GM12865 (cell line): ENCODE measurements at regions not wholly inside any gene's neighbourhood (a gene's known extent, or its start where the extent isn't known, plus 50 kb on each side); places are given as distances from the start of the nearest gene placed in this dataset.
A peak's percentile ranks its signal among the peaks of the same experiment; 100 is the strongest.

Experiments used
- DNase-seq: peaks from one replicate; pipeline ENCODE4 v3.0.0; 2010; ENCODE audit warnings: low read depth
- H3K4me3 ChIP-seq: 2 replicates; pipeline ENCODE4 v1.5.1; 2011; ENCODE audit warnings: mild to moderate bottlenecking, low read depth, low read length, control low read depth
- TF ChIP-seq, protein P1 (sequence below): IDR thresholded peaks from 2 replicates; pipeline ENCODE4 v1.5.1; 2011; ENCODE audit warnings: low read length, control low read depth, low read depth, inconsistent platforms; ENCODE audit not compliant: insufficient read depth; ENCODE audit errors: missing control alignments

- H3K4me3 ChIP-seq = no peak overlapping the region
- DNase-seq = no peak
- TF ChIP-seq, protein P1, sequence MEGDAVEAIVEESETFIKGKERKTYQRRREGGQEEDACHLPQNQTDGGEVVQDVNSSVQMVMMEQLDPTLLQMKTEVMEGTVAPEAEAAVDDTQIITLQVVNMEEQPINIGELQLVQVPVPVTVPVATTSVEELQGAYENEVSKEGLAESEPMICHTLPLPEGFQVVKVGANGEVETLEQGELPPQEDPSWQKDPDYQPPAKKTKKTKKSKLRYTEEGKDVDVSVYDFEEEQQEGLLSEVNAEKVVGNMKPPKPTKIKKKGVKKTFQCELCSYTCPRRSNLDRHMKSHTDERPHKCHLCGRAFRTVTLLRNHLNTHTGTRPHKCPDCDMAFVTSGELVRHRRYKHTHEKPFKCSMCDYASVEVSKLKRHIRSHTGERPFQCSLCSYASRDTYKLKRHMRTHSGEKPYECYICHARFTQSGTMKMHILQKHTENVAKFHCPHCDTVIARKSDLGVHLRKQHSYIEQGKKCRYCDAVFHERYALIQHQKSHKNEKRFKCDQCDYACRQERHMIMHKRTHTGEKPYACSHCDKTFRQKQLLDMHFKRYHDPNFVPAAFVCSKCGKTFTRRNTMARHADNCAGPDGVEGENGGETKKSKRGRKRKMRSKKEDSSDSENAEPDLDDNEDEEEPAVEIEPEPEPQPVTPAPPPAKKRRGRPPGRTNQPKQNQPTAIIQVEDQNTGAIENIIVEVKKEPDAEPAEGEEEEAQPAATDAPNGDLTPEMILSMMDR = no peak
These were observed 208.0 kb upstream of the EOMES start for GRCh38 chr3:27930052-27930602.

GRCh38 chr3:27935492-27935891 is 213.4 kb upstream of the EOMES start:
- no peak for DNase-seq
- TF ChIP-seq, protein P1 = no peak
- no peak overlapping the region for H3K4me3 ChIP-seq

DNA sequence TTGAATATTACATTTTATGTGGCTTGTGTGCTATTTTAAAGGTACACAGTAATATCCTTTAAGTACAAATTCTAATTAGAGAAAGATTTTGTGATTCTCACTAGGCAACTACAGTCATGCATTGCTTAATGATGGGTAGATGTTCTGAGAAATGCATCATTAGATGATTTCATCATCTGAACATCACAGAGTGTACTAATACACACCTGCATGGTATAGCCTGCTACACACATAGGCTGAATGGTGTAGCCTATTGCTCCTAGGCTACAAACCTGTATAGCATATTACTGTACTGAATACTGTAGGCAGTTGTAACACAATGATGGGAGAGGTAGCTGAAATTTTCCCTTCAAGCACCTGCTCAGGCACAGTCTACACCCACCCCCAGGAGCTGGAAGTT is 217.4 kb upstream of the EOMES start:
- TF ChIP-seq, protein P1 = no peak
- DNase-seq = no peak
- H3K4me3 ChIP-seq = no peak overlapping the region

GRCh38 chr3:27939940-27940339 is 217.8 kb upstream of the EOMES start:
- TF ChIP-seq, protein P1 = no peak
- H3K4me3 ChIP-seq = no peak overlapping the region
- DNase-seq = no peak

- TF ChIP-seq, protein P1 = no peak
- H3K4me3 ChIP-seq = no peak overlapping the region
- peak; percentile 28 for DNase-seq
These were observed 221.0 kb upstream of the EOMES start for GRCh38 chr3:27943106-27943505.

DNA sequence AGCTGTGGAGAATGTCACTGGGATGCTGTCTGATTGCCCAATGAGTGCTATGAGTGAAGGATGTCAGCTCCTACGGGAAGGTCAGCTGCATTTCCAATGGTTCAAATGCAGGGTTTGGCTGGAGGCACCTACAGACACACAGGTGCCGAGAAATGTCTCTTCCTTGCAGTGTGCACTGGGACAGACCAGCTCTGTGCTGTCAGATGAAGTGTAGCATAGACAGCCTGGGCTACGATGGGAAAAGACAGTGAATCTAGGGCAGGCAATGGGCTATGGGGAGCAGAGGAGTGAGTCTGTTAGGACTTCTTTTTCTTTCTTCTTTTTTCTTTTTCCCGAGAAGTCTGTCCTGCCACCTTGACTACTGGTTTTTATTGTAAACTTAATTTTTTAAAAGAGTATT is 223.1 kb upstream of the EOMES start:
- TF ChIP-seq, protein P1 = no peak
- no peak for DNase-seq
- H3K4me3 ChIP-seq = no peak overlapping the region

- no peak for DNase-seq
- H3K4me3 ChIP-seq = no peak overlapping the region
- TF ChIP-seq, protein P1 = no peak
These were observed 238.0 kb upstream of the EOMES start for GRCh38 chr3:27960133-27960532.
